GM20000 (cell line): ENCODE measurements at regions not wholly inside any gene's neighbourhood (a gene's known extent, or its start where the extent isn't known, plus 50 kb on each side); places are given as distances from the start of the nearest gene placed in this dataset.

Source experiments
- DNase-seq: peaks from one replicate; pipeline ENCODE4 v3.0.0; 2012; ENCODE audit warnings: low spot score
- TF ChIP-seq, protein P1 (sequence below): IDR thresholded peaks from 2 replicates; pipeline ENCODE4 v1.5.1; 2012; ENCODE audit warnings: mild to moderate bottlenecking, control low read depth; ENCODE audit errors: extremely low read depth, missing control alignments

DNA sequence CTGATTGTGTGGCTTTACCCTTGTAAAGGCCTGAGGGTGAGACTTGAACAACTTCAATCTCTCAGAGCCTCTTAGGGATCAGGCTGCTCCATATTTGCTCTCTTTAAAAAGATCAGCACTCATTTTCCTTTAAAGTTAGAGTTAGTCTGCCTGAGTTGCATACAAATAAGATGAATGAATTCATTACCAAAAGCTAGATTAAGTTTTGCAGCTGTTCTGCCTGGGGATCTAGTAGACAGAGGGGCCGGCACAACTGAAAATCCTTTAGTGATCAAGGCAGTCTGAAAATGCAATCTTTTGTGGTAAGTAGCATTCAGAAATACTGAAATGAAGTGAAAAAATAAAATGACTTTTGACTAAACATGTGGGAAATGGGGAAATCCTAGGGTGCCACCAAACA lies 264.0 kb downstream of the MAN2A1 start:
- no peak for DNase-seq
- TF ChIP-seq, protein P1, sequence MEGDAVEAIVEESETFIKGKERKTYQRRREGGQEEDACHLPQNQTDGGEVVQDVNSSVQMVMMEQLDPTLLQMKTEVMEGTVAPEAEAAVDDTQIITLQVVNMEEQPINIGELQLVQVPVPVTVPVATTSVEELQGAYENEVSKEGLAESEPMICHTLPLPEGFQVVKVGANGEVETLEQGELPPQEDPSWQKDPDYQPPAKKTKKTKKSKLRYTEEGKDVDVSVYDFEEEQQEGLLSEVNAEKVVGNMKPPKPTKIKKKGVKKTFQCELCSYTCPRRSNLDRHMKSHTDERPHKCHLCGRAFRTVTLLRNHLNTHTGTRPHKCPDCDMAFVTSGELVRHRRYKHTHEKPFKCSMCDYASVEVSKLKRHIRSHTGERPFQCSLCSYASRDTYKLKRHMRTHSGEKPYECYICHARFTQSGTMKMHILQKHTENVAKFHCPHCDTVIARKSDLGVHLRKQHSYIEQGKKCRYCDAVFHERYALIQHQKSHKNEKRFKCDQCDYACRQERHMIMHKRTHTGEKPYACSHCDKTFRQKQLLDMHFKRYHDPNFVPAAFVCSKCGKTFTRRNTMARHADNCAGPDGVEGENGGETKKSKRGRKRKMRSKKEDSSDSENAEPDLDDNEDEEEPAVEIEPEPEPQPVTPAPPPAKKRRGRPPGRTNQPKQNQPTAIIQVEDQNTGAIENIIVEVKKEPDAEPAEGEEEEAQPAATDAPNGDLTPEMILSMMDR = no peak

DNA sequence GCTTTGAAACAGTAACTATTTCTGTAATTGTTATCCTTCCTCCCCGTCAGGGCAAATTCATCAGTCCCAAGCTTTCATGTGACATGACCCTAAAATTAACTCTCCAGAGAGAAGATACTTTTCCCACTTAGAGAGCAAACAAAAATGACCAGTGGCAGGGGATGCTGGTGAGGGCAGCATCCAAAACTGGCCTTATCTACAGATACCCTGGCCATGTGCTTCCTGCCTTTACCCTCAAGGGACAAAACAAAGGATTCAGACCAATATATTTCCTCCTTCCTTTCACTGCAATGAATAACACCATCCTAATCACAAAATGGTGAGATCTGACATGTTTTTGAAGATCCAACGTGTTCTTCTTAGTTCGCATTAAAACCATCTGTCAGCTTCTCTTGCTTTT lies 267.2 kb downstream of the MAN2A1 start:
- TF ChIP-seq, protein P1 = no peak
- DNase-seq = no peak

DNA sequence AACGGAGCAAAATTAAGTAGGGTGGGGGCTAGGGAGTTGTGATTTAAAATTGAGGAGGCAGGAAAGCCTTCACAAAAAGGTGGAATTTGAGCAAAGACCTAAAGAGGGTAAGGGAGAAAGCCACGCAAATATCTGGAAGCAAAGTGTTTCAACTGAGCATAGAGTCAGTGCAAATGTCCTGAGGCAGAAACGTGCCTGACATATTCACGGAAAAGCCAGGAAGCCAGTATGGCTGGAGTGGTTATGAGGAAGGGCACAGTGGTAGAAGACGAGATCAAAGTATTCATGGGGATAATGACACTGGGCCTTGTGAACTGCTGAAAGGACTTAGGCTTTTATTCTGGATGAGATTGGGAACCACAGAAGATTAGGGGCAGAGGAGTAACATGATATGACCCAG lies 268.4 kb downstream of the MAN2A1 start:
- TF ChIP-seq, protein P1 = no peak
- DNase-seq = no peak

DNA sequence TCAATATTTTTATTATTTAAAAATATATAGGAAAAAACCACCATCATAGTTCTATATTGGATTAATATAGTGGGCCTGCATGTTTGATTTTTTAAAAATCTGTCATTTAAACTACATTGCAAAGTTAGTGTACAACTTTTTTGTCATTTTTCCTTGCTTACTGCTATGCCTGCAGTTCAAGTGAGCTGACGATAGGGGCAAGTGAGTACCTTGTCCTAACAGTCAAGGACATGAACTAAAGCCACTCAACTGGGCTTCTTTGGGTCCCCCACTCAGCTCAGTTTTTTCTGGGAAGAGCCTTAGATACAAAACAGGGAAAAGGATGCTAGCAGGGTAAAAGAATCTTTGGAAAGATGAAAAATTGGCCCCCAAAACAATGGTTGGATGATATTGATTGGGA lies 269.9 kb downstream of the MAN2A1 start:
- no peak for DNase-seq
- TF ChIP-seq, protein P1 = no peak

DNA sequence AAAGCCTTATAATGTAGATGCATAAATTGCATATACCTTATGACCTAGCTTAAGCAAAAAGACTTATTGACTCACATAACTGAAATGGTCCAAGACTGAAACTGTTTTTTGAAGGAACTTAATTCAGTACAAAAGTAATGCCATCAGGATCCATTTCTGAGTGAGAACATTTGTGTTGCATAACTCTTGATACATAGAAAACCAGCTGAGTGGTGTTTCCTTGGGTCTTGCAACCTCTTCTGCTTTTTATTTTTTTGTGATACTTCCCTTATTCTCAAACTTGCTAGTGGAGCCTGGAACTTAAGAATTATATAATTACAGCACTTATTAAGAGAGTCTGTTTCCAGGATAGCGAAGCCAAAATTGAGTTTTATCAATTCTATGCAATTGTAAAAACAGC lies 272.0 kb downstream of the MAN2A1 start:
- TF ChIP-seq, protein P1 = no peak
- no peak for DNase-seq

DNA sequence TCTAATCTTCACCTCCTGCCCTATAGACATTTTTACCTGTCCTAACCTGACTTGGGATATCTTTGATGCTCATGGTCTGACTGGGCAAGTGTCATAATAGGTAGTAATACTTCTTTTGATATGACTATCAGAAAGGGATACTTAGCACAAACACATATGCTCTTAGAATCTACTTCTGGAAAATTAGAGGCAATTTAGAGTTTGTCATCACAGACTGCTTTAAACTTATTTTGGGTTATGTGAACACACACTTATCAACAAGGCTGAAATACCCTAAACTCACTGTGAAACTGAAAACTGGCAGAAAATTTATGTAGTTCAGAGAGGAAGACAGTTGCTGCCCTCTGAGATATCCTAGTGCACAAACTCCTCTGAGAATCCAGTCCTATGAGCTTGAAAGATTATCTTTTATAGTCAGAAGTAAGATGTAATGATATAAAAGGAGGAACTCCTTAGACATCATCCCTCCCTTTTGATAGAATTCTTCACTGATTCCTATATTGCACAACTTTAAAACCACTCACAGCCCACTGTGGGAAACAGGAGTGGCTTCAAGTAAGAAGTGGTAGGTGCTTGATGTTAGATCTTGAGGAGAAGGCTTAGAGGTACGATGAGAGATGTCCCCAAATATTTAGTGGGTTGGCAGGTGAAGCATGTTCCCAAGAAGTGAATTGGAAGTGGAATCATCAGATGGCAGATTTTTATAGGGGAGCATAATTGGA lies 273.3 kb downstream of the MAN2A1 start:
- DNase-seq = no peak
- TF ChIP-seq, protein P1 = no peak

DNA sequence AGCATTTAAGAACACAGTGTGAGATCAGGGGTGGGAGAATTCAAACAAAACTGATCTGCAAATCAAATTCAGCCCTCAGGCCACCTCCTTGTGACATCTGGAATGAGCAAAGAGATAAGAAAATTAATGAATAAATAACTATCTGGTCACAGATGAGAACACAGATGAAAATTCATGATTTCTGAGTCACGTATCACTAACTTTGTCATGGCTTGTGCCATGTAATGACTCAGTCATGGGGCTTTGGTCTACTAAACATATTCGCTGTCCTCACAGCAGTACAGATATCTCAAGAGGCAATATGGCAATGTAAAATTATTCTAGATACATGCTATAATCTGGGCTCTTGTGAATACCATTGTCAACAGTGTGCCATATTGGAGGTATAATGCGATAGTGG lies 274.4 kb downstream of the MAN2A1 start:
- TF ChIP-seq, protein P1 = no peak

More for the DNA sequence above, 274.4 kb downstream of the MAN2A1 start:
- no peak for DNase-seq
